ENCODE measurements at regions not wholly inside any gene's neighbourhood (a gene's known extent, or its start where the extent isn't known, plus 50 kb on each side); places are given as distances from the start of the nearest gene placed in this dataset.

- TF ChIP-seq CTCF (IDR thresholded peaks at IDR 0.05; ENCODE audit: insufficient read depth, low read depth, low read length, missing control alignments), result no peak
- no peak for DNase-seq (ENCODE audit: low read depth)
- H3K4me3 ChIP-seq (ENCODE audit: low read length), result no peak overlapping the region
Measured at GRCh38 chr15:89405494-89405893, 70.9 kb upstream of the POLG start.

DNA sequence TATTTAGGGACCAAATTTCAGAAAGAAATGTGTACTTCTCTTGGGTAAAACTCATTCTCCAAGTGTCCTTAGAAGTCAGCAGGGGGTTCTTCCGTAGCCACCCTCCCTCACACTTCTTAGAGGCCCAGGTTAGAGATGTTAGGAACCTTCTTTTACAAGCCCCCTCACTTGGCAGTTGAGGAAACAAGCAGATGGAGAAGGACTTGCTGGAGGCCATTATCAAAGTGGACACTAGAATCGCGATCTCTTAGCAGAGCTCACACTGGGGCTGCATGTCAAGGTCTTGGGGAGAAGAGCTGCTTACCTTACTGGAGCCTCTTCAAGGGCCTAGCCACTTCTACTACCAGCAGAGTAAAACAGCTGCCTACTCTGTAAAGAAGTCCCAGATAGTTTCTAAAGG, 69.4 kb upstream of the POLG start:
- no peak for TF ChIP-seq CTCF (IDR thresholded peaks at IDR 0.05; ENCODE audit: insufficient read depth, low read depth, low read length, missing control alignments)
- DNase-seq (ENCODE audit: low read depth), result no peak
- H3K4me3 ChIP-seq (ENCODE audit: low read length), result no peak overlapping the region

DNA sequence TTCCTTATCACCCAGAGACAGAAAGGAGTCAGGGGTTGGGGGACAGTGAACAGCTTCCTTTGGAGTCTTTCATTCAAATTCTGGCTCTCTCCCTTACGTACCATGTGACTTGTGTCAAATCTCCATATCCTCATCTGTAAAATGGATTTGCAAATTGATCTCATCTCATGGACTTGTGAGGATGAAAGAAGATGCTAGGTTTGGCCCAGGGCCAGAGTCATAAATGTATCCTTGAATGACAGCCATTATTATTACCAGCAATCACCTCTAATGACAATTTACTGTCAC, 67.8 kb upstream of the POLG start:
- H3K4me3 ChIP-seq (ENCODE audit: low read length), result no peak overlapping the region
- DNase-seq (ENCODE audit: low read depth), result no peak
- TF ChIP-seq CTCF (IDR thresholded peaks at IDR 0.05; ENCODE audit: insufficient read depth, low read depth, low read length, missing control alignments), result no peak

DNA sequence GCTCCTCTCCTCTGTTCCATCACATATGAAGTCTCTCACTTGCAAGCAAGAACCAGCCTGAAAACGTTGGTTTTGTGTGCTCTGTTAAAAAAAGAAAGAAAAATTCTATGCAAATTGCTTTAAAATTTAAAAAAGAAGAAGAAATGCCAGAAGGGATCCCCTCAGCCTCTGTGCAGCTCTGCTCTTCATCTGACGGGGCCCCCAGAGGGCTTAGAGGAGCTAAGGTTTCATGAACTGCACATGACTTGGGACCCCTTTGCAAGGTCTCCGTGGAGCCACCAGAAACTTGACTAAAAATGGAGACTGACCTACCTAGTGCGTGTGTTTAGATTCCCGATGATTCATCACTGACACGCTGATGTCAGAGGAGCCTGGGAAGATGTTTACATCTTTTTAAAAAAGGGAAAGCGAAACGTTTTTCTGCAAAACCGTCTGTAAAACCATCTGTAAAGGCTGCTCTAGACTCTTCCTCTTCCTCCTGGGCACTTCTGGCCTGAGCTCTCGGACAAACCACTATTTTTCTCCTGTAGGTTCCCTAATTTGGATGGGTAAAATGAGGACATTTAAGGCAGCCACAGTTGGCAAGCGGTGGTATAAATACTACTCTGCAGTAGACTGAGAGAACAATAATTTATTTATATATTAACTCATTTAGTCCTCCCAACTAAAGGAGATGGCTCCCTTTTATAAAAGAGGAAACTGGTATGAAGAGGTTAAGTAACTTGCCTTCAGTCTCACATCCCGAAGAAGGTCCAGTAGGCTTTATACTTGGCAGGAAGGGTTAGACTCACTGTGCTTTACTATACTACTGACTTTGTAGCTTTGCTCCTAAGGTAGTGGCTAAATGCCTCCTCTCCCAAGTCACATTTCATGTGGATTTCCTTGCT, 67.2 kb upstream of the POLG start:
- DNase-seq (ENCODE audit: low read depth), result peak; percentile 74
- TF ChIP-seq CTCF (IDR thresholded peaks at IDR 0.05; ENCODE audit: insufficient read depth, low read depth, low read length, missing control alignments), result no peak
- H3K4me3 ChIP-seq (ENCODE audit: low read length), result no peak overlapping the region

DNA sequence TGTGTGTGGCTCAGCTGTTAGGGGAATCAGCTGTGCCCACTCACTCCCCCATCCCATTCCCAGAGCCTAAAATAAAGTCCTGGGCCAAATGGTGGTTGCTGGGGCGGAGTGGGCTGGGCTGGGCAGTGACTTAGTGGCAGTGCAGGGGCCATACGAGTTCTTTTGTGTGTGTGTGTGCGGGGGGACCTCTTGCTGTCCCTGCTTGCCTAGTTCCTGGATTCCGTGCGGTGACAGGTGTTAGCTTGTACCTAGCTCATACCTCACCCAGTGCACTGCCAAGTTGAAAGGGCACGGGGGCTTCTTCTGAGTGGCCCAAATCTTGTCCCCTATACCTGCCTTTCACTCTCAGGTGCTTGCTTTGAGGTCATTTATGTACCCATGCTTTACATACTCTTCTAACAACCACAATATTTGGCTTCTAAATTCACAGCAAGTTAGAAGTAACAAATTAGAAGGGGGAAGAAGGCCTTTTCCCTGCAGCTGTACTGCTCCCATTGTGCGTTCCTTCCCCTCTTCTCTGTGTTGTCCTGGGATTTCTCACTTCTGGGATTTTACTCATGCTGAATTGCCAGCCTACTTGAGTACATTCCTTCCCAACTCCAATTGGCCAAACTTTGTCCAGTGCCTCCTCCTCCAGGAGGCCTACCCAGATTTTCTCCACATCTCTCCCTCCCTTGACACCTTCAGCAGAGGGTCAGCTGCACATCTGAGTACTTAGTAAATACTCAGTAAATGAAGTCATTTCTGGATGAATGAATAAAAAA, 66.3 kb upstream of the POLG start:
- no peak overlapping the region for H3K4me3 ChIP-seq (ENCODE audit: low read length)
- TF ChIP-seq CTCF (IDR thresholded peaks at IDR 0.05; ENCODE audit: insufficient read depth, low read depth, low read length, missing control alignments), result no peak
- no peak for DNase-seq (ENCODE audit: low read depth)

GRCh38 chr15:89400116-89400781, 65.6 kb upstream of the POLG start:
- DNase-seq (ENCODE audit: low read depth), result no peak
- H3K4me3 ChIP-seq (ENCODE audit: low read length), result no peak overlapping the region
- no peak for TF ChIP-seq CTCF (IDR thresholded peaks at IDR 0.05; ENCODE audit: insufficient read depth, low read depth, low read length, missing control alignments)
